ENCODE measurements at regions not wholly inside any gene's neighbourhood (a gene's known extent, or its start where the extent isn't known, plus 50 kb on each side); places are given as distances from the start of the nearest gene placed in this dataset.
A peak's percentile ranks its signal among the peaks of the same experiment; 100 is the strongest.
"Not testable (repeated sequence)": the region's sequence is repeated elsewhere in the genome, so short reads cannot be mapped to it uniquely, and the experiment has no call there.

- DNase-seq (ENCODE audit: low read depth, low spot score) = no peak
Observed at GRCh38 chr10:21463436-21463835, 62.0 kb downstream of the SKIDA1 start.

GRCh38 chr10:21458126-21458871, 67.2 kb downstream of the SKIDA1 start:
- no peak for DNase-seq (ENCODE audit: low read depth, low spot score)

- no peak for DNase-seq (ENCODE audit: low read depth, low spot score)
Observed at GRCh38 chr10:21456160-21456559, 69.3 kb downstream of the SKIDA1 start.

- no peak for DNase-seq (ENCODE audit: low read depth, low spot score)
Observed at GRCh38 chr10:21452203-21452602, 73.3 kb downstream of the SKIDA1 start.

GRCh38 chr10:21449288-21449966, 76.1 kb downstream of the SKIDA1 start:
- DNase-seq (ENCODE audit: low read depth, low spot score) = no peak

GRCh38 chr10:21445163-21445562, 80.3 kb downstream of the SKIDA1 start:
- DNase-seq (ENCODE audit: low read depth, low spot score) = no peak

GRCh38 chr10:21441625-21442024, 83.9 kb downstream of the SKIDA1 start:
- no peak for DNase-seq (ENCODE audit: low read depth, low spot score)

- DNase-seq (ENCODE audit: low read depth, low spot score) = not testable (repeated sequence)
Observed at GRCh38 chr10:21438914-21439313, 86.6 kb downstream of the SKIDA1 start.

GRCh38 chr10:21437770-21438382, 87.6 kb downstream of the SKIDA1 start:
- no peak for DNase-seq (ENCODE audit: low read depth, low spot score)

- no peak for DNase-seq (ENCODE audit: low read depth, low spot score)
Observed at GRCh38 chr10:21432266-21432665, 93.2 kb downstream of the SKIDA1 start.

- DNase-seq (ENCODE audit: low read depth, low spot score) = no peak
Observed at GRCh38 chr10:21431799-21432198, 93.7 kb downstream of the SKIDA1 start.

GRCh38 chr10:21427804-21428481, 97.5 kb downstream of the SKIDA1 start:
- DNase-seq (ENCODE audit: low read depth, low spot score) = no peak

GRCh38 chr10:21424459-21424861, 101.0 kb downstream of the SKIDA1 start:
- no peak for DNase-seq (ENCODE audit: low read depth, low spot score)

- no peak for DNase-seq (ENCODE audit: low read depth, low spot score)
Observed at GRCh38 chr10:21423850-21424249, 101.6 kb downstream of the SKIDA1 start.

GRCh38 chr10:21423338-21423737, 102.1 kb downstream of the SKIDA1 start:
- no peak for DNase-seq (ENCODE audit: low read depth, low spot score)

- no peak for DNase-seq (ENCODE audit: low read depth, low spot score)
Observed at GRCh38 chr10:21421794-21422193, 103.7 kb downstream of the SKIDA1 start.

GRCh38 chr10:21421016-21421415, 104.5 kb downstream of the SKIDA1 start:
- DNase-seq (ENCODE audit: low read depth, low spot score) = no peak

- peak; percentile 24 for DNase-seq (ENCODE audit: low read depth, low spot score)
Observed at GRCh38 chr10:21418981-21419576, 106.4 kb downstream of the SKIDA1 start.

GRCh38 chr10:21417172-21417712, 108.2 kb downstream of the SKIDA1 start:
- DNase-seq (ENCODE audit: low read depth, low spot score) = no peak

- DNase-seq (ENCODE audit: low read depth, low spot score) = no peak
Observed at GRCh38 chr10:21413680-21414079, 111.8 kb downstream of the SKIDA1 start.

GRCh38 chr10:21413268-21413667, 112.2 kb downstream of the SKIDA1 start:
- DNase-seq (ENCODE audit: low read depth, low spot score) = no peak
